ENCODE measurements at regions not wholly inside any gene's neighbourhood (a gene's known extent, or its start where the extent isn't known, plus 50 kb on each side); places are given as distances from the start of the nearest gene placed in this dataset.

DNA sequence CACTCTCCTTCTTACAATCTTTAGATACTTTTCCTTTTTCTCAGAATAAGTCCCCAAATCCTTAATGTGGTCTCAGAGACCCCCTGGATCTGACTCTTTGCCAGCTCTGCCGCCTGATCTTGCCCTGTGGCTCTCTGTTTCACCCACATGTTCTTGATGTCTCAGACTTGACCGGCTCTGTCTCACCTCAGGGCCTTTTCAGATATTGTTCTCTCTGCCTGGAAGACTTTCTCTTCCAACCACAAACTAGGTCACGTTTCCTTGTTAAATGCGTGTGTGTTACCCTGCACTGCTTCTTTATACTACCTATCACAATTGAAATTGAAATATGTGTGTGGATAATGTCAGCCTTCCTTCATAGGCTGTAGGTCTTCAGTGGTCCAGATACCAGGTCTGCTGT, 265.4 kb upstream of the NUDT12 start:
- Mint-ChIP-seq H3K9me3 (peaks cover 0 to 4% of the 10 kb centered on the region in 2 experiments; a peak in 2 of 5 replicates), H3K4me3 (no peak overlapping the region), H3K27ac (no peak overlapping the region), H3K4me1 (no peaks in the 10 kb centered on the region), H3K27me3 (ENCODE audit: low read depth) (no peaks in the 10 kb centered on the region), H3K36me3 (ENCODE audit: insufficient read depth in 1 of 3, low read depth in 3 of 3) (no peaks in the 10 kb centered on the region)
- Histone ChIP-seq H2BK20ac (ENCODE audit: low read depth, low read length, poor library complexity, severe bottlenecking) (no peak overlapping the region), H3K23ac (ENCODE audit: insufficient read length, low read depth, low read length) (no peak overlapping the region), H2BK15ac (ENCODE audit: low read depth, low read length) (no peak overlapping the region), H3K4ac (ENCODE audit: low read depth, low read length) (no peak overlapping the region), H3K56ac (ENCODE audit: insufficient read length, low read depth, low read length) (no peak overlapping the region), H3K4me2 (ENCODE audit: insufficient read depth, insufficient read length, low read length) (no peak overlapping the region), H3K18ac (ENCODE audit: insufficient read length, low read depth, low read length) (no peak overlapping the region), H4K91ac (ENCODE audit: insufficient read length, low read depth, low read length) (no peak overlapping the region), H3K4me1 (ENCODE audit: insufficient read depth, low read length) (no peaks in the 10 kb centered on the region), H3K9ac (ENCODE audit: extremely low read depth, insufficient read length, low read length) (no peak overlapping the region), H4K5ac (ENCODE audit: insufficient read length, low read depth, low read length) (no peak overlapping the region), H3K27ac (ENCODE audit: insufficient read length, low read depth, low read length) (no peak overlapping the region), H2AK5ac (ENCODE audit: insufficient read length, low read length) (no peak overlapping the region), H2BK12ac (ENCODE audit: insufficient read length, low read depth, low read length) (no peak overlapping the region), H3K79me2 (ENCODE audit: insufficient read depth, low read length) (no peaks in the 10 kb centered on the region), H2AFZ (ENCODE audit: low read length) (no peak overlapping the region), H2BK5ac (ENCODE audit: insufficient read length, low read length) (no peak overlapping the region), H3K14ac (ENCODE audit: insufficient read depth, low read length) (no peak overlapping the region), H4K20me1 (ENCODE audit: control insufficient read depth, insufficient read depth, insufficient read length) (no peaks in the 10 kb centered on the region), H3K79me1 (ENCODE audit: insufficient read depth, low read depth, low read length, poor library complexity, severe bottlenecking) (no peaks in the 10 kb centered on the region), H3K23me2 (ENCODE audit: insufficient read length, low read depth, low read length, poor library complexity, severe bottlenecking) (no peaks in the 10 kb centered on the region), H4K8ac (replicated peaks; ENCODE audit: insufficient read length, low read depth, low read length) (no peak overlapping the region), H3T11ph (ENCODE audit: low read length) (no peak overlapping the region), H3K27me3 (ENCODE audit: insufficient read depth, low read length) (no peaks in the 10 kb centered on the region), H3K9me3 (ENCODE audit: control insufficient read depth, low read depth, low read length) (no peaks in the 10 kb centered on the region), H2BK120ac (ENCODE audit: low read depth, low read length, poor library complexity, severe bottlenecking) (no peak overlapping the region)
- TF ChIP-seq, protein P1, sequence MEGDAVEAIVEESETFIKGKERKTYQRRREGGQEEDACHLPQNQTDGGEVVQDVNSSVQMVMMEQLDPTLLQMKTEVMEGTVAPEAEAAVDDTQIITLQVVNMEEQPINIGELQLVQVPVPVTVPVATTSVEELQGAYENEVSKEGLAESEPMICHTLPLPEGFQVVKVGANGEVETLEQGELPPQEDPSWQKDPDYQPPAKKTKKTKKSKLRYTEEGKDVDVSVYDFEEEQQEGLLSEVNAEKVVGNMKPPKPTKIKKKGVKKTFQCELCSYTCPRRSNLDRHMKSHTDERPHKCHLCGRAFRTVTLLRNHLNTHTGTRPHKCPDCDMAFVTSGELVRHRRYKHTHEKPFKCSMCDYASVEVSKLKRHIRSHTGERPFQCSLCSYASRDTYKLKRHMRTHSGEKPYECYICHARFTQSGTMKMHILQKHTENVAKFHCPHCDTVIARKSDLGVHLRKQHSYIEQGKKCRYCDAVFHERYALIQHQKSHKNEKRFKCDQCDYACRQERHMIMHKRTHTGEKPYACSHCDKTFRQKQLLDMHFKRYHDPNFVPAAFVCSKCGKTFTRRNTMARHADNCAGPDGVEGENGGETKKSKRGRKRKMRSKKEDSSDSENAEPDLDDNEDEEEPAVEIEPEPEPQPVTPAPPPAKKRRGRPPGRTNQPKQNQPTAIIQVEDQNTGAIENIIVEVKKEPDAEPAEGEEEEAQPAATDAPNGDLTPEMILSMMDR (conservative IDR thresholded peaks at IDR 0.05), result no peak
- no peak for DNase-seq
- WGBS (ENCODE audit: extremely low coverage, insufficient read length, low lambda C conversion rate), result no CpG with 5 or more reads among the region's 4 CpGs
